ENCODE measurements at regions not wholly inside any gene's neighbourhood (a gene's known extent, or its start where the extent isn't known, plus 50 kb on each side); places are given as distances from the start of the nearest gene placed in this dataset.
"Not testable (repeated sequence)": the region's sequence is repeated elsewhere in the genome, so short reads cannot be mapped to it uniquely, and the experiment has no call there.

- intact Hi-C loops (cut with DNase I): no loop called here
- Histone ChIP-seq H3K4me3 (no peak overlapping the region), H3K27ac (no peak overlapping the region), H3K27me3 (ENCODE audit: insufficient read depth in 3 of 3, low read length in 2 of 3) (peaks cover 0 to 1% (median 0%) of the 10 kb centered on the region in 3 donors), H3K36me3 (ENCODE audit: insufficient read depth in 1 of 2, low read depth in 1 of 2) (no peaks in the 10 kb centered on the region), H3K9me3 (no peaks in the 10 kb centered on the region), H3K4me1 (no peaks in the 10 kb centered on the region)
- no peak for TF ChIP-seq CTCF (IDR thresholded peaks at IDR 0.05)
- WGBS, 3 donors: 56 to 61% (median 59%) methylated on average over 8 of the region's 8 CpGs
- DNase-seq: no peak
- ATAC-seq: no peak
These were observed 62.7 kb upstream of the SULF2 start for GRCh38 chr20:47847884-47848485.

GRCh38 chr20:47847220-47847619 is 61.9 kb upstream of the SULF2 start:
- H3K27me3 ChIP-seq (ENCODE audit: insufficient read depth in 3 of 3, low read length in 2 of 3); intact Hi-C loops (cut with DNase I); DNase-seq; H3K9me3 ChIP-seq; ATAC-seq; H3K4me1 ChIP-seq; H3K36me3 ChIP-seq (ENCODE audit: insufficient read depth in 1 of 2, low read depth in 1 of 2); H3K4me3 ChIP-seq; H3K27ac ChIP-seq: not testable (repeated sequence)
- WGBS, 3 donors: 31 to 57% (median 35%) methylated on average over 7 of the region's 7 CpGs

GRCh38 chr20:47846651-47847050 is 61.4 kb upstream of the SULF2 start:
- H3K27ac ChIP-seq; H3K27me3 ChIP-seq (ENCODE audit: insufficient read depth in 3 of 3, low read length in 2 of 3); ATAC-seq; DNase-seq; H3K4me3 ChIP-seq; H3K9me3 ChIP-seq; H3K4me1 ChIP-seq; intact Hi-C loops (cut with DNase I); H3K36me3 ChIP-seq (ENCODE audit: insufficient read depth in 1 of 2, low read depth in 1 of 2): not testable (repeated sequence)
- 29 to 33% (median 32%) methylated on average over 10 of the region's 10 CpGs for WGBS, 3 donors

GRCh38 chr20:47845382-47845977 is 60.2 kb upstream of the SULF2 start:
- H3K27ac ChIP-seq; DNase-seq; H3K4me1 ChIP-seq; H3K4me3 ChIP-seq; H3K36me3 ChIP-seq (ENCODE audit: insufficient read depth in 1 of 2, low read depth in 1 of 2); H3K9me3 ChIP-seq; ATAC-seq; intact Hi-C loops (cut with DNase I); H3K27me3 ChIP-seq (ENCODE audit: insufficient read depth in 3 of 3, low read length in 2 of 3): not testable (repeated sequence)
- WGBS, 3 donors: 67 to 73% (median 69%) methylated on average over 10 of the region's 10 CpGs

GRCh38 chr20:47844568-47844906 is 59.3 kb upstream of the SULF2 start:
- not testable (repeated sequence) for DNase-seq; H3K27me3 ChIP-seq (ENCODE audit: insufficient read depth in 3 of 3, low read length in 2 of 3); ATAC-seq; H3K9me3 ChIP-seq; H3K4me1 ChIP-seq; H3K36me3 ChIP-seq (ENCODE audit: insufficient read depth in 1 of 2, low read depth in 1 of 2); H3K27ac ChIP-seq; H3K4me3 ChIP-seq
- WGBS, 3 donors: 57 to 75% (median 67%) methylated on average over 1 of the region's 1 CpG
- intact Hi-C loops (cut with DNase I): loop anchor here in 1 of 2 donors (5.0 kb wide), 1 partner anchor 53 kb away; no protein-coding TSS in a partner anchor

GRCh38 chr20:47843886-47844567 is 58.7 kb upstream of the SULF2 start:
- no peak for ATAC-seq
- TF ChIP-seq CTCF (IDR thresholded peaks at IDR 0.05): no peak
- H3K36me3 ChIP-seq (ENCODE audit: insufficient read depth in 1 of 2, low read depth in 1 of 2): no peaks in the 10 kb centered on the region
- DNase-seq: no peak
- H3K4me3 ChIP-seq: no peak overlapping the region
- 64 to 75% (median 68%) methylated on average over 2 of the region's 2 CpGs for WGBS, 3 donors
- intact Hi-C loops (cut with DNase I): loop anchor here in 1 of 2 donors (5.0 kb wide), 1 partner anchor 53 kb away; no protein-coding TSS in a partner anchor
- H3K9me3 ChIP-seq: no peaks in the 10 kb centered on the region
- H3K27ac ChIP-seq: no peak overlapping the region
- H3K27me3 ChIP-seq (ENCODE audit: insufficient read depth in 3 of 3, low read length in 2 of 3): no peaks in the 10 kb centered on the region
- H3K4me1 ChIP-seq: no peaks in the 10 kb centered on the region

GRCh38 chr20:47842950-47843349 is 57.7 kb upstream of the SULF2 start:
- not testable (repeated sequence) for H3K4me1 ChIP-seq; H3K27ac ChIP-seq; H3K27me3 ChIP-seq (ENCODE audit: insufficient read depth in 3 of 3, low read length in 2 of 3); H3K4me3 ChIP-seq; DNase-seq; ATAC-seq; H3K9me3 ChIP-seq; H3K36me3 ChIP-seq (ENCODE audit: insufficient read depth in 1 of 2, low read depth in 1 of 2)
- WGBS, 3 donors: 12 to 57% (median 15%) methylated on average over 7 to 11 of the region's 11 CpGs
- intact Hi-C loops (cut with DNase I): loop anchor here in 1 of 2 donors (5.0 kb wide), 1 partner anchor 54 kb away; no protein-coding TSS in a partner anchor

GRCh38 chr20:47842004-47842403 is 56.7 kb upstream of the SULF2 start:
- 81 to 85% (median 84%) methylated on average over 12 of the region's 12 CpGs for WGBS, 3 donors
- not testable (repeated sequence) for H3K36me3 ChIP-seq (ENCODE audit: insufficient read depth in 1 of 2, low read depth in 1 of 2); DNase-seq; H3K4me1 ChIP-seq; H3K9me3 ChIP-seq; H3K4me3 ChIP-seq; H3K27ac ChIP-seq; H3K27me3 ChIP-seq (ENCODE audit: insufficient read depth in 3 of 3, low read length in 2 of 3); ATAC-seq
- intact Hi-C loops (cut with DNase I): loop anchor here in 1 of 2 donors (5.0 kb wide), 1 partner anchor 55 kb away; no protein-coding TSS in a partner anchor

GRCh38 chr20:47836256-47836817 is 51.1 kb upstream of the SULF2 start:
- H3K4me1 ChIP-seq; H3K27ac ChIP-seq; intact Hi-C loops (cut with DNase I); H3K4me3 ChIP-seq; DNase-seq; ATAC-seq; H3K27me3 ChIP-seq (ENCODE audit: insufficient read depth in 3 of 3, low read length in 2 of 3); H3K36me3 ChIP-seq (ENCODE audit: insufficient read depth in 1 of 2, low read depth in 1 of 2); H3K9me3 ChIP-seq: not testable (repeated sequence)
- WGBS, 3 donors: 31 to 47% (median 37%) methylated on average over 5 to 8 of the region's 11 CpGs
